ENCODE measurements at regions not wholly inside any gene's neighbourhood (a gene's known extent, or its start where the extent isn't known, plus 50 kb on each side); places are given as distances from the start of the nearest gene placed in this dataset.

DNA sequence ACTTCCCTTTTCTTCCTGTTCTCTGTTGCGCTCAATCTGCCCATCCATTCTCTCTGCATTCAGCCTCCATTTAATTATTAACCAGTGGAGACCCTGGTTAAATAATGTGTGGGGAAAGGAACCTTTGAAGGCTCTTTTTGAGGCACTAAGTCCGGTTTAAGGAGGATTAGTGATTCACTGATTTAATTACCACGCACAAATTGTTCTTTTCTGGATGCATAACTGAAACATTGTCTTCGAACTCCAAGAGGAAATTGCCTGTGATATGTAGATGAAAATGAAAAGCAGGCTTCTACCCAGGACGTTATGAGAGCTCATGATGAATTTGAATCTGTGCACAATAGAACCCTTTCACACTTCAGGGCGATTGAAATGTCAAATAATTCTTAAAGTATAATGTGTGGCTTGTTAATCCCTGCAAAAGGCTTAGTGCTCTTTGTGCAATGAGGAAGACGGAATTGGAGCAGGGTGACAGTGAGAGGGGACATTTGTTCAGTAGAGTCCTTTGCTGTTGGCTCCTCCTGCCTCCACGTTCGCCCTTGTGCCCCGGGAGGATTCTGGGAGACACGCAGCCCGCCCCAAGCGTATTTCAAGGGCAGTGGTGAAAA is 51.1 kb upstream of the ZNF236 start:
- DNase-seq = no peak

DNA sequence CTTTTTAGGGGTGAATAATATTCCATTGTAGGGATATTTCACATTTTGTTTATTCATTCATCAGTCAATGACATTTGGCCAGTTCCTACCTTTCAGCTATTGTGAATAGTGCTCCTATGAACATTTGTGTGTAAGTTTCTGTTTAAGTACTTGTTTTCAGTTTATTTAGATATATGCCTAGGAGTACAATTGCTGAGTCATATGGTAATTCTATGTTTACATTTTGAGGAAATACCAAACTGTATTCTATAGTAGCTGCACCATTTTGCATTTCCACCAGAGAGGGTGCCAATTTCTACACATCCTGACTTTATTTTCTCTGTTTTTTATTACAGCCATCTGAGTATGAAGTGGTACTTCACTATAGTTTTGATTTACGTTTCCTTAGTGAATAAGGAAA is 54.4 kb upstream of the ZNF236 start:
- DNase-seq = no peak

DNA sequence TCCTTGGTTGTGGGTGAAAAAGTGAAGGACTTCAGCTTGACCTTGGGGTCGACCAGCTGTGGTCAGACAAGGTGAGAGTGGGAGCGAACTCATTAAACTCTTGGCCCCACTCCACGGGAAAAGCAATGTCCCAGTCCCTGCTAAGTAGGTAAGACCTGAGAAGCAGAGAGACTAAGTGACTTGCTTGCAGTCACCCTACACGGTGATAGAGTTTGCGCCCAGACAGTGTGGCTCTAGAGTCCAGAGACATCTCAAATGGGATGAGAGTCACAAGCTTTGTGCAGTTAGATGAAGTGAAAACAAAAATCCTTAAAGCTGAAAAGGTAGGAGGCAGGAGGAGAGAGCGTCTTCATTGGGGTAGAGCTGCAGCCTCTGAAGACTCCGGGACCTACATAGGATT is 55.9 kb upstream of the ZNF236 start:
- no peak for DNase-seq

DNA sequence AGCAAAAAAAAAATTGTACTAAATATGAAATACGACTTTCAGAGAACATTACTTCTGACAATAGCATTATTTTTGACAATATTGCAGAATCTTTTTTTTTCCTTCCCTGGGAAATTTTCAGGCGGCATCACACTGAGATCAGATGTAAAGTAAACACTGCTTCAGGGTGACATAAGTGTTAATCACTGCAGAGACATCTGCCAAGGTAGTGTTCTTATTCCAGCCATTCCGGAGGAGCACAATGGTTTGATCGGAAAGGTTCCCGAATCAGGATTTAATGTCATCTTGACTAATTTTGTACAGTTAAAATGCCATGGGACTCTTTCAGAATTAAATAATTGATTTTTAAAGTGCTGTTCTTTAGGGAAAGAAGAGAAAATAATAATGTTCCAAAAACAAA is 56.7 kb upstream of the ZNF236 start:
- no peak for DNase-seq

DNA sequence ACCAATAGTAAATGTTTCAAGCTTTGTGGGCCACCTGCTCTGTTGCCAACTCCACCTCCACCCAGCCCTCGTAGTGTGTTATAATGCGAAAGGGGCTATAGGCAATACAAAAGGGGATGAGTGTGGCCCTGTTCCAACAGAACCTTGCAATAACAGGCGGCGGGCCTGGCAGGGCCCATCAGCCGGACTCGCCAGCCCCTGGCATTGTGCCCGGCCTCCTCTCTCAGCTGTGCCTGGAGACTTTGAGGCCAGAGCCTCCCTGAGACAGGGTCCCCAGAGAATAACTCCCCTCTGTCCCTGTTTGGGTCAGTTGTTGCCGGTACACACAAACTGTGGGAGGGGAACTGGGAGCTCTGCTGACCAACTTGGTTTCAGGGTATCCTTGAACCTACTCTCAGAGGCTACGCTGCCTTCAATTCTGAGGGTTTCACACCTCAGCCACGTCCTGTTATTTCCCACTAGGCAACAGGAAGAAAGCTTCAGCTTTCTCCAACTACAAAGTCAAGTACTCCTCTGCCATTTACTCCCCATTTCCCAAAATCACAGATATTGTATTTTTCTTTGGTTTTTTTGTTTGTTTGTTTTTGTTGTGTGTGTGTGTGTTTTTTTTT is 58.0 kb upstream of the ZNF236 start:
- no peak for DNase-seq

DNA sequence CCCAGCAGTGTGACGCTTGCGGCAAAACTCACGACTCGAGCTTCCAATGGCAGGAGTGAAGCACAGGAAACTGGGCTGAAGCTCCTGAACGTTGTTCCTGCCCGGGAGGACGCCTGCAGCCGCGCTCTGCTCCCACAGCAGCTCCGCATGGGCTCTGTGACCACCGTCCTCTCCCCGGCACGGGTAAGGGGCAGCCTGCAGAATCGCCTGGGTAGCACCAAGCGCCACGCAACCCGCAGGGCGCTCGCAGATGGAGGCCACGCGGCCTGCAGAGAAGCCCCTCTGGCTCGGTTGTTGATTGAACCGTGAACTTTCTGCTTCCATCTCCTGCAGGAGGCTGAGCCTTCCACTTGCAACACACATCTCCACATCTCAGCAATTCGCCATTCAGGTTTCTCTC is 63.3 kb upstream of the ZNF236 start:
- DNase-seq = no peak

DNA sequence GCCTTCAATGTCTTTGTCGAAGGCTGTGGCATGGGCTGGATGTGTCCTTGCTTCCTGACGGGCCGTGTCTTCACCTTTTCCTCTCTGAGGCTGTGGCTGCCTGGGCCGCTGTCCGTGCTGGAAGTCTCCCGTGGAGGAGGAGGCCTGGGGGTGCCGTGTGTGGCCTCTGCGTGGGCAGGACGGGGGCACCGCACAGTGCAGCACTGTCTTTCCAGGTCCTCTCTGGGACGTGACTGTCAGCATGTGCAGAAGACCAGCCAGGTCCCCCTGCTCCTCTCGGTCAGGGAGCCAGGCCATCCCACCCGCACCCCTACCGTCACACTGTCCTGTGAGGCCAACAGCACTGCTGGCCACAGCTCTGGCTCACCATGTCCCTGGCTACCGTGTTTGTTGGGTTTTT is 64.4 kb upstream of the ZNF236 start:
- DNase-seq = no peak

DNA sequence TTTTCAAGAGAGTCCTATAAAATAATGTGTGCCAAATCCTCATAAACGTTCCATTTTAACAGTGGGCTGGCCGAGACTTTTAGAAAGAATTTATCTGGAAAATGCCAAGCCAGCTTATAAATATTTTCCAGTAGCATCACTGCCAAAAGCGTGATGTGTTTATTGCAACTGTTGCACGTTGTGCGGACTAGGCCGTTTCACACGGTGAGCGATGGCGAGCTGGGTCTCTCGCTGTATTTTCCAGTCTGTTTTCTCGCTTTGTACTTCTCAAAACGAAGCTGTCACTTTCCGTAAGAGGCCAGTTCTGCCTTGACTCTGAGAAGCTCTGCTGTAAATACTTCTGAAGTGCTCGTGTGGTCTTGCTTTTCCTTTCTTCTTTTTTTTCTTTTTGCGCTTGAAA is 65.0 kb upstream of the ZNF236 start:
- DNase-seq = no peak

DNA sequence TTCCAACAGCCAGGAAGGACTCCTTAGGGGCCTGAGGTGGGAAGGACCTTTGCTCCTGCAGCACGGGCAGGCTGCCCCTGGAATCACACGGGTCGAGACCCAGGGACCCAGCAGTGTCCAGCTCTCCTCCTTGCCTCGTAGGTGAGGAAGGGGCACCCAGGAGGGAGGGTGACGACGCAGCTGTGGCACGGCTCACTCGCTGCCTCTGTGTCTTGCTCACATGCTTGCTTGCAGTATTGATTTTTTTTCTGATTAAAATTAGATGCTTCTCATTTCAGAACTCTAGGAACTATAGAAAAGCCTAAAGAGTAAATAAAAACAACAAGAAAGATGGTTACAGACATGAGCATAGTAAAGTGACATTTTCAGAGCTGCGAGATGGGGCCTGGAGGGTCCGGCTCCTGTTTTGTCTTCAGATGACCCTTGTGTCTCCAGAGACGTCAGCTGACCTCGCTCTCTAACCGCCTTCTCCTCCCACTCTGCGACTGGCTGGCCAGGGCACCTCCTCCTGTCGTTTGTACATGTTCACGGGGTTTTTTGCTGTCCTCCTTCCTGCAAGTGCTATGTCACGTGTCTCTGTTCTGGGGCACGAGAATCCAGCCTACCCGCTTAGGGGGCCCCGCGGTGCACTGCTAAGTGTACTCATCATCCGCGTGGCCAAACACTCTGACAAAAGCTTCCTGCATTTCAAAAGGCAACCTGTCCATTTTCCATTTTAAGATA is 65.7 kb upstream of the ZNF236 start:
- DNase-seq = no peak

DNA sequence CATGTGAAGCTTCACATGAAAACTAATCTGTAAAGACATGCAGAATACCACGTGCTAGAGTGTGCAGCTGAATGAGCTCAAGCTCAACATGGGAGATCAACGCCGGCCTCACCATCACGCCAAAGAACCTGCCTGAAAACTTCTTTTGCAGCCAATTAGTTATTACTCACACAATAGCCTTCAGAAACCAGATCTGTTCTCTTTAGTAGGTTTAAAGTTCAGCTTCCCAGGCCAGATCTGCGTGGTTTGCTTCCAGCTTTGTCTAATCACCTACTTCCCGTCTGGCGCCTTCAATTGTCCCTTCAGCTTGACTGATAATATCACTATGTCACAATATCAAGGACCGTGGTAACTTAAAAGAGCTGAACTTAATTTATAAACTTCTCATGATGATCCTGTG is 68.0 kb upstream of the ZNF236 start:
- DNase-seq = no peak

DNA sequence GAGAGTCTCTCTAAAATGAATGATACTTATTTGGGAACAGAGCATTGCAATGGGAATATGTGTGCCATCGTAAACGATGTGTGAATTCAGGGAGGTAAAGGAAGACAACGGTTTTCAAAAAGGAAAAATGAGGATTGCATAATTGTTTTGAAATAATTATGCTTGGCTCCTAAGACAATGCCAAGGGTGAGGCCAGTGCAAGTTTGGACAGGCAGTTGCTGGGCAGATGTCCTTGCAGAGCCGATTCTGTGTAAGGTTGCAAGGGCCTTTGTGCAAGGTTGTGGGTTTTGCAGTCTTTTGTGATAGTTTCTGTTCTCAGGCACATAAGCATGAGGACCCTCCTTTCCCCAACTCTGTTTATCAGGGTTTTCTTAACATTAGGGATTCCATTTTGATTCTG is 70.0 kb upstream of the ZNF236 start:
- no peak for DNase-seq

DNA sequence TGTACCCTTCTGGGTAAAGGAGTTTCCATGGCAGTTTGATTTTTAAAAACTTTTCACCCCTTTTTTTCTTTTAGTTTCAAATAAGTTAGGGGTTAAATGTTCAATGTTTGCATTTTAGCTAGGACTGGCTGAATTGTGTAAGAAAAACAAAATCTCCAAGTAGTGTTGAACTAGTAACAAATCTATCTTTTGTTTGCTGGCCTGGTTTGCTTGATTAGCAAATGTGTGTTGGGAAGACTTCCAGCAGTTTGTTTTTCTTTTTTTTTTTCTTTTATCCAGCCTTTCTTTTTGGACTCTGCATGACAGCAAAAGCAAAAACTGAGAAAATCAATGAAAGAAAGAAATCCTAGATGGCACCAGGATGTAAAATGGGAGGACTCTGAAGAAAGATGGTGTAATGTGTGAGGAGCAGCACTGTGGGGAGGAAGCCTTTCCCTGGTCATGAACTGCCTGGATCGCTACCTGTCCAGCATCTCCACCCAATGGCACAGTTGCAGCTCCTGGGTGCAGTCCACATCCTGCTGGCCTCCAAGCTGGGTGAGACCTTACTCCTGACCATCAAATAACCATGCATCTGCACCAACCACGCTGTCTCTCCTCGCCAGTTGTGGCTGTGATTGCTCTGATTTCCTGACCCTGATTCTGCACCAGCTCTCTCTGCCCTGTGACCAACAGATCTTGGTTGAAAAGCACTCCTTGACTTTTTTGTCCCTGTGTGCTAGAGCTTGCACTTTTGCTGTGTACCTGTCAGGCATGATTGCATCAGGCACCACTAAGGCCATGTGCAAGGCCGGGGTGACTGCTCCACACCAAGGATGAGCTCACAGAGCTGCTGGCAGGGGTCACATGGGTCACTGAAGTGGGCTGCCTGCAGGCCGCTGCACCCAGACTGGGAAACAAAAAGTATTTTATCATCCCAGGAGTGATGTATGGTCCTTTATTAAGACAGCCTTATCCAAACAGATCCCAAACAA is 71.2 kb upstream of the ZNF236 start:
- DNase-seq = no peak

DNA sequence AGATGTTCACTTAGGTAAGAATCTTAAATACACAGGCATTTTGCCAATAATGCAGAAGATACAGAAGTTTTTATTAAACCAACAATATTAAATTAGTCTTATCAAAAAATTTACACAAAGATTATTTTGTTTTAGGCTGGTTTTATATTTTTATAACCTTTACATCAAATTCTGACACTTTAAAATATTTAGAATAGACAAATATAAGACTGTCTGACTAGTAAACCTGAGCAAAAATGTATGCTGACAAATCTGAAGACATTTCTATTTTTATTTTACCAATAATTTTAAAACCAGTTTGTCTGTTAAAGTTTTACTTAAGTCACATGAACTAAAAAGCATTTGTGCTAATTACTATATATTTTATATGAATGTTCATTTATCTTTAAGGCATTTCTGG is 72.1 kb upstream of the ZNF236 start:
- DNase-seq = no peak

DNA sequence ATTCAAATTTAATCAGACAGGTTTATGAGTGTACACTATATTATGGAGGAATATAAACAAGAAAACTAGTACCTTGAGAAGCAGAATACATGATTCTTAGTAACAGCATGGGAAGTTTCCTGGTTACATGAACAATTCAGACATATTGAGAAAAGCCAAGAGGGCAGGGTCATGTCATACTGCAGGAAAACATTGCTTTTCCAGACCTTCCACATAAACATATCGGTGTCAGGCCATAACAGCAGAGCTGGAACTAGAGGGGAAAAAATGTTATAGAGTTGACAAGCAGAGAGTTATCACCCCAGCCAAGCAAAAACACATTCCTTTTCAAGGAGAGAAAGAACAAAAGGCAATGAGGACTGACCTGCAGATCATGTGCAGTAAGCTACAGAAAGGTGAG is 74.7 kb upstream of the ZNF236 start:
- no peak for DNase-seq

DNA sequence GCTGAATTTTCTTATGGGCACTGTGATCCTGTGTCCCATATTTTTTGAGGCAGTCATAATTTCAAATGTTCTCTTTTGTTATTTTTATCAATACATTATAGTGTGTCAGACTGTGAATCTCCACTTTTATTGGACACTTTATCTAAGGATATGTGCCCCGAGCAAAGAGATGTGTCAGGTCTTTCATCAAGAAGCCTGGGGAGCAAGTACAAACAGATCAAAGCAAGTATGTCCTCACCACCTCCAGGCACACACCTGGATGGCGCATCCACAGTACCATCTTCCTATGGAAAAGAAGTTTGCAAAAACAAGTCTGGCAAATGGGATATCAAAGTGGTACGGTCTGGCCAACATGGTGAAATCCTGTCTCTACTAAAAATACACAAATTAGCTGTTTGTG is 81.0 kb upstream of the ZNF236 start:
- DNase-seq = no peak

DNA sequence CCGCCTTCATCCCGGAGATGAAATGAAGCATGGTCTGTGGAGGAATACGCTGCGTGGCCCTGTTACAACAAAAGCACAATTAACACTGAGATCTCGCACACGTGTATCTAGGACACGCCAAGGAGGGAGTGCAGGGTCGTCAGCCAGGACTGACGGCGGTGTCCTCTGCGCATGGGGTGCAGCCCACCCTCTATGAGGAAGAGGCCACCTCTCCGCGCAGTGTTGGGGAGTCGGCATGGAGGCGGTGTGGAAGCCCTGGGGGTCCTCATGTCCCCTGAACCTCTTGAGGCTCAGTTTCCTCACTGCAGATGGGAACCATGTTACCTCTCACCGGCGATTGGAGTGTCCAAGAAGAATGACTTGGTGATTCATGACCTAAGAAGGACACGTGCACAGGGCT is 86.0 kb upstream of the ZNF236 start:
- DNase-seq = no peak

DNA sequence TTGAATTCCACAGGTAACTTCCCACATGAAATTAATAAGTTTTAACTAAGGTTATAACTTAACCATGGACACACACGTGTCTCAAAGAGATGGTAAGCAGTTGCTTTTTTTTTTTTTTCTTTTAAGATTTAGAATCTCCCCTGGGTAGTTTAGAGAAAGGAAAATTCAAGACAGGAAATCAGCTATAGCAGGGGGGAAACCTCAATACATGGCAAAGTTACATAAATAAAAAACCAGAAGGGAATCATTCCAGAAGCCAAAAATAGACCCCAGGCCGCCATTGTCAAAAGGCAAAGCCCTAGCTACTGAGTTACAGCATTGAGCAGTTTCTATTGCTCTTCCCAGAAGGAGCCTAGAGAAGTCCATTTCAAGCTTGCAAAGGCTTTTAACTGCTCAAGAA is 91.5 kb upstream of the ZNF236 start:
- no peak for DNase-seq

DNA sequence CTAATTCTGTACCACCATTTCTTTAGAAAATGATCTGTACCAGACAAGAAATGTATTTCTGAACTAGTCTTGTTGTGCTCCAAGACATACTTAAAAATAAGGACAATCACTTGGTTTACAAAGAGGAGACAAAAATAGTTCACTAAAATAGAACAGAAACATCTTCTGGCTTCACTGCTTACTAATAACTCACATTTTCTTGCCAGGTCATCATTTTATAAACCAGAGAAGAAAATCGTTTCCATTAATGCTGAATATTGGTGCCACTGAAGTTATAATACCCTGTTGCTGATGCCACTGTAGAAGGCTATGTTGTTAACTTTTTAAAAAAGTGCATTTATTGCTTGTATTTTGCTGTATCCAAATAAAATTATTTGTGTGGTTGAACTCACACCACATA is 94.8 kb upstream of the ZNF236 start:
- DNase-seq = no peak

DNA sequence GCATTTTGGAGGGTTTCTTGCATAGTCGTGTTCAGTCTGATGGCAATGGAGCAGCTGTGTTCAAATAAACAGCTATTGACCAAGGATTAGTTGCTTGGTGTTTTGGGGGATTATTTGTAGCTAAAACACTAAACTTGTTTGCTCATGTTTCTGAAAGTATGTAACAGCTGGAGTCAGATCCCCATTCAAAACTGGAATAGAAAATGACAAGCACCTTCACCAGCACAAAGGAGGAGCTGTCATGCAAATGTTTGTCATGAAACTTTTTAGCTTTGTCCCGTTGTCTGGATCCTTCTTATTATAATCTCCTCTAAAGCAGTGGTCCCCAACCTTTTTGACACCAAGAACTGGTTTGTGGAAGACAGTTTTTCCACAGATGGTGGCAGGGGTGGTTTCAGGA is 96.9 kb upstream of the ZNF236 start:
- DNase-seq = no peak

DNA sequence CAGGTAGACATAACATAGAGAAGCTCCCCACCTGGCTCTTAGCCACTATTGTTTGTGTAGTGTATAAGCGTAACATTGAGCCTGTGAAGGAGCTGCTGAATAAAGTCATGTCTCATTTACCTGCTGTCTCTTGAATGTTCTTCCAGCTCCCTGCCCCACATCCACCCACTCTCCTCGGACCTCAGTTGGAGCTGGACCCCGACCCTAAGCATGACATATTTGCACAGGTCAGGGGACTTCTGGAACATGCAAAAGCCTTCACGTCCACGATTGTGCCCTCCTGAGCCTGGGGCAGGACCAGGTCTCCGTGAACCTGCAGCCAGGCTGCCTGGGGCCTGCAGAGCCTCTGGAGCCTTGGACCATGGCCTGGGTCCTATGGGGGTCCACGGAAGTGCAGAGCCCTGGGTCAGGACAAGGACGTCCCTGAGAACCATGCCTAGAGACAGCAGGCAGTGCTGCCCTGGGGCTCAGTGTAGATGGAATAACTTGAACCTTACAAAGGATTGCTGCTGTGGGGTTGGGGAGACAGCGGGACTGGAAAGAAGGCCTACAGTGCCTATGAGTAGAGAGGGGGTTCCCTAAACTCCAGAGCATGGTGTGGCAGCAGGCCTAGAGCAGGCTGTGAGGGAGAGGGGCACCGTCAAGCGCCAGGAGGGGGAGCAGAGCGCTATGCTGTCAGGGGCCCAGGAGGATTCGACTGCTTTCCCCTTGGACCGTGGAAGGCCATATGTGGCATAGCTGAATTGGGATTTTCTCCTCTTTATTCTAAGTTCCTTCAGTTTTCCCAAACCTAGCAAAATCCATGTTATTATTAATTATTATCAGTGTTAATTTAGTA is 99.9 kb upstream of the ZNF236 start:
- no peak for DNase-seq

DNA sequence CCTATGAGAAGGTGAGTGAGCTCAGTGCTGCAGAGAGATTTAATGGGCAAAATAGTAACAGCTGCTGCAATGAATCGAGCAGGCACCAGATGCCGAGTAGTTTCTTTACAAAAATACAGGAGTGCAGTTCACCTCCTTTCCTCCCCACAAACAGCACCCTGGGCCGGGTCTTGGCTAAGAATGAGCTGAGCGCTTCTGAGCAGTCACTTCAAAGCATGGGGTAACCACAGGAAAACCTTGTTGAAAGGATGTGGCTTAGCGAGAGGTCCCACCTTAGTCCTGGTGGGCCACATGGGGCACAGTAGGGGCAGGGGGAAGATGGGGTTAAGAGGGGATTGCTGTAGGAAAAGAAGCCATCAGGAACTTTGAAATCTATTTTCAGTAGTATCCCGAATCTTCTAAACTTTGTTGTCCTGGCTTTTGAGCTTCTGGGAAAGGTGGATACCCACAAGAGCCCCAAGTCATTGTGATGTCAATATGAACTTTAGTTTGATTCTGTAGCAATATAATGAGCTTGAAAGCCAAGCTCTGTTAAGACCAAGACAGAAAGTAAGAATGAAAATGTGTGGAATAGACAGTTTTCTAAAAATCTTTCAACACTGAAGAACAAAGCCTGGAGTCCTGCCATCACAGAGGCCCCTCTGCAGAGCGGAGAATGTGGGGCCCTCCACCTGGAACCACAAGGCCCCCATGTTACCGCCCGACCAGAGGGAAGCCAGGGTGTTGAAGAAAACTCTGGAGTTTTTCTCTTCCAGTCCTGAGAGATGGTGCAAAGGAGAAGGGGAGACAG is 101.0 kb upstream of the ZNF236 start:
- peak; percentile 11 for DNase-seq

DNA sequence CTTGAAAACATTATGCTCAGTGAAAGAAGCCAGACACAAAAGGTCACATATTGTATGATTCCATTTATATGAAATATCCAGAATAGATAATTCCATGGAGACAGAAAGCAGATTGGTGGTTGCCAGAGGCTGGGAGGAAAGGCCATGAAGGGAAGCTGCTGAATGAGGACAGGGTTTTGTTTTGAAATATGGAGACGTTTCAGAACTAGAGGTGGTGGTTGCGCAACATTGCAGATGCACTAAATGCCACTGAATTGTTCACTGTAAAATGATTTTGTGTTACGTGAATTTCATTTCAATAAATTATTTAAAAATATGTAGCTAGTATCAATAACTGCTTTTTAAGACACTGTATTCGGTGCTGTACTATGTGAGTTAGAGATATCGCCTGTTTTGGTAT is 101.7 kb upstream of the ZNF236 start:
- DNase-seq = no peak
